Ammon's horn (tissue), 1 donor: ENCODE measurements at regions not wholly inside any gene's neighbourhood (a gene's known extent, or its start where the extent isn't known, plus 50 kb on each side); places are given as distances from the start of the nearest gene placed in this dataset.

ENCODE experiments used
- DNase-seq: peaks from one replicate; pipeline ENCODE4 v3.0.0-alpha.2; 2016; ENCODE audit warnings: low spot score

DNA sequence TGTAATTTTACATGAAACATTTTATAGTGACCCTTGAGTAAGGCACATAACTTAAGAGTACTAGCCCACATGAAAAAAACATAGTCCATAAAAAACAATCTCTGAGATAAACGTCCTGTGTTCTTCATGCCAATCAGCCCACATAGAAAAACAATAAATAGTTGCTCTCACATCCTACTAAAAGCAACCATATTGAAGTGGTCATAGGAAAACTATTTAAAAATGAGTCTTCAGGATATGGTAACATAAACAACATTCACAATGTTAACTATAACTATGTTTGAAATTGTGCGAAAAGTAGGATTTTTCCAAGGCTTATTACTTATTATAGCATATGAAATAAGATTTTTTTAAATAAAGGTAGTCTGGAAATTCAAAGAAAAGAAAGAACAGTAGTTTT is 77.1 kb upstream of the EPHA5 start:
- DNase-seq, result no peak

GRCh38 chr4:65738134-65738533 is 67.8 kb upstream of the EPHA5 start:
- no peak for DNase-seq

DNA sequence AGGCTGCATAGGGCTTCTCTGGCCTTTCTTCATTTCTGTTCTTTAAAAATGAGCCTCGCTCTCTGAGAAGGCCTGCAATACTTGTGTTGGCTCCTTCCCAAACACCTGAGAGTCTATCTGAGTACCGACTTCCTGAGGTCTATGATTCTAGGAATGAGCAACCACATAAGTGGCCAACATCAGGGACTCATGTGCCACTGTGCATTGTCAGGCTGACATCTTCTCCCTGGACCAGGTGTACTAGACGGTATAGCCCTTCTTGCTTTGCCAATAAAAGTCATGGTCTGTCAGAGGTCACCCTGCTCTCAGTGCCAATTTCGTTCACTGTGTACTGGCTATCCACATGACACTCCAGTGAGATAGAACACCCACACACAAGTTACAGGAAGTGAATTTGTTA is 67.4 kb upstream of the EPHA5 start:
- no peak for DNase-seq

GRCh38 chr4:65724973-65725372 is 54.7 kb upstream of the EPHA5 start:
- no peak for DNase-seq
